Hematopoietic multipotent progenitor cell treated with erythropoietin and hydrocortisone succinate and interleukin-3 and kit ligand, for 15 days (in vitro differentiated cells): ENCODE measurements at regions not wholly inside any gene's neighbourhood (a gene's known extent, or its start where the extent isn't known, plus 50 kb on each side); places are given as distances from the start of the nearest gene placed in this dataset.
"Not testable (repeated sequence)": the region's sequence is repeated elsewhere in the genome, so short reads cannot be mapped to it uniquely, and the experiment has no call there.

Experiments used
- DNase-seq: peaks from one replicate; pipeline ENCODE4 v3.0.0-alpha.2; 2015; ENCODE audit warnings: low spot score

GRCh38 chr5:6273749-6274148 lies 104.6 kb downstream of the MED10 start:
- DNase-seq, result no peak

- DNase-seq, result no peak
These were observed 105.1 kb downstream of the MED10 start for GRCh38 chr5:6273090-6273735.

GRCh38 chr5:6269925-6270324 lies 108.4 kb downstream of the MED10 start:
- no peak for DNase-seq

DNA sequence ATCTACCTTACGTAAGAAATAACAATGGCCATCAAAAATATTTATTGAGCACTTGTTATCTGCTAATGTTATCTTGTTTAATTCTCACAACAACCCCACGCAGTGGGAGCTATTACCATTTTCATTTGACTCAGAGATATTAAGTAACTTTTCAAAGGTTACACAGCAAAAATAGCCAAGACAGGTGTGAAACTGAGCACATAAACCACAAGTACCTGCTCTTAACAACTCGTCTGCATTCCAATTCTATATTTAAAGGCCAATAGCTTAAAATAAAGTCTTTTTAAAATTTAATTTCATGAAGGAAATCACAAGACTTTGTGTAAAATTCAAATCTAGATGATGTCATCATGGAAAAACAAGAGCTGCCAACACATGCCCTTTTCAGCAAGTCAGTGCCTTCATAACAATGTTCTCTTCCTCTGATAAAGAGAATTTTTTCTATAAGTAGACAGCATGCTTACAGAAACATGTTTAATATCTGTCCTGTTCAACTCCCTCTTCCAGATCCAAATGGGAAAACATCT lies 111.6 kb downstream of the MED10 start:
- no peak for DNase-seq

DNA sequence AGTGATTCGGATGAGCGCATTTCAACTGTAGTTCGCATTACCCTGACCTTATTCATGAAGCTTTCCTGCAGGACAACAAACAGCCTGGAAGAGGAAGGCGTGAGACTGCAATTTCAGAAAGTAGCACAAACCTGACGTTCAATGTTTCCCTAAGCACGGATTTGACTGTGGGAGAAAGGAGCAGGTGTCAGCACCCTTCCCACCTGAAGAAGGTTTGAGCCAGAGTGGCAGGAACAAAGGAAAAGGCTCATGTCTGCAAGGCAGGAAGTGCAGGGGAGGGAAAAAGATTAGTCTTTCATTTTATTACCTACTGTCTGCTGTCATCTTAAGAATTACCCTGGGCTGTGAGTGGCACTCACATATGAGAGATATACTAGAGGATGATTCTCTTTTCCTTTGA lies 114.0 kb downstream of the MED10 start:
- DNase-seq, result no peak

- no peak for DNase-seq
These were observed 115.5 kb downstream of the MED10 start for GRCh38 chr5:6262651-6263363.

- DNase-seq, result no peak
These were observed 116.7 kb downstream of the MED10 start for GRCh38 chr5:6261668-6262067.

DNA sequence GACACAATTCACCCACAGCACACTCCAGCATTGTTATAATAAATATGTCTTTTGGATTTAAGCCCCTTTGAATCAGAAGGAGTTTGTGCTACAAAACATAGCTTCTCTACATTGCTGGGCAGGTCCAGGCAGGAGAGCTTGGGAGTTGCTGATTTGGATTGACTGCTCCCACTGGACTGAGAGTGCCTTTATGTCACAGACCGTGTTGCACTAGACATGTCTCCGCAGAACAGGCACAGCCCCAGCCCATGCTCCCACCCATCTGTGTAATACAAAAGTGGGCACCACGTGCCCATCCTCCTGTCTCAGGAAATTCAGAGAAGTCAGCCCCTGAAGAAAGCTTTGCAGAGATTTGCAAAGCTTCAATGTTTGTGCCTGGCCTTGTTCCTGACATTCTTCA lies 117.1 kb downstream of the MED10 start:
- no peak for DNase-seq

- no peak for DNase-seq
These were observed 117.5 kb downstream of the MED10 start for GRCh38 chr5:6260846-6261245.

DNA sequence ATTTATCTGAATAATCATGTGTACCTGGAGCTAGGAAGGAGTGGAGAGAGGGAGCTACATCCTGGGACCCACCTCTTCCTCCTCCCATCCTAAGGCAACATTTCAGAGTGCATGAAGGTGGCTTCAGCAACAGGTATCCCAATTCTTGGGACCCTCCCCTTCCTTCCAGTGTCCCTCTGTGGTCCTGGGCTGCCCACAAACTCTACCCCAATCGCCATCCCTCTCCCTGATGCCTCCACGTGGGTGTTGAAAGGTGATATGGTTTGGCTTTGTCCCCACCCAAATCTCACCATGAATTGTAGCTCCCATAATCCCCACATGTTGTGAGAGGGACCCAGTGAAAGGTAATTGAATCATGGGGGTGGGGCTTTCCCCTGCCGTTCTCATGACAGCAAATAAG lies 121.4 kb downstream of the MED10 start:
- DNase-seq, result no peak

GRCh38 chr5:6255956-6256355 lies 122.4 kb downstream of the MED10 start:
- no peak for DNase-seq

DNA sequence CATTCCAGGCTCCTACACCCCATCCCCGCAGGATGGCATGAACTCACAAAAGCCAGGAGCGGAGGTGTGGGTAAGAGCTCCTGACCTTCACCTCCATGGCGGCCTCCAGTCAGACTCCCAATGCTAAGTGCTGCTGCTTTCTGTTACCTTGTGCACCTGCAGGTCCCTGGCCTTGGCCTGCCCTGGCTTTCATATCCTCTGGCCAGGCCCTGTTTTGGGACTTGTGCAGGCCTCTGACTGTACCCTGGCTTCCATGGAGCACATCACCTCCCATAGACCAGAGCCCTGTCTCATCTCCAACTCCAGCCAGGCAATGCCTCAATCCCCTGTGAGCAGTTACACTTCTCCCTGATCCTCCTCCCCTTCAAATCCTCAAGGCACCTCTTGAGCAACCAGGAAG lies 124.5 kb downstream of the MED10 start:
- no peak for DNase-seq

DNA sequence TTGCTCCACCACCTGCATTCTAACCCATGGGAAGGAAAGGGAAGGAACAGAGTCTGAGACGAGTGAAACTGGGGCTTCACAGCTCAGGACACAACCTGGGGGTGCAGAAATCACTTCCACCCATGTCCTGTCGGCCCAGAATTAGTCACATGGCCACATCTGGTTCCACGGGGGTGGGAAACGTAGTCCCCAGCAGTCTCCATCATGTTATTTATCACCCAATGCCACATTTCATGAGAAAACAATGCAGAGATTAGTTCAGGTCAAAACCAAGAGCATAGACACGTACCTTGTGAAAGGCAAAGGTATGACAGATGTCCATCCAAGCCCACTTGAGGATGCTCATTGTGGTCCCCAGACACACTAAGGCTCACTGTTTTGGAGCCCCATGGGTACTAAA lies 125.1 kb downstream of the MED10 start:
- DNase-seq, result no peak

GRCh38 chr5:6252581-6252980 lies 125.8 kb downstream of the MED10 start:
- DNase-seq, result no peak

DNA sequence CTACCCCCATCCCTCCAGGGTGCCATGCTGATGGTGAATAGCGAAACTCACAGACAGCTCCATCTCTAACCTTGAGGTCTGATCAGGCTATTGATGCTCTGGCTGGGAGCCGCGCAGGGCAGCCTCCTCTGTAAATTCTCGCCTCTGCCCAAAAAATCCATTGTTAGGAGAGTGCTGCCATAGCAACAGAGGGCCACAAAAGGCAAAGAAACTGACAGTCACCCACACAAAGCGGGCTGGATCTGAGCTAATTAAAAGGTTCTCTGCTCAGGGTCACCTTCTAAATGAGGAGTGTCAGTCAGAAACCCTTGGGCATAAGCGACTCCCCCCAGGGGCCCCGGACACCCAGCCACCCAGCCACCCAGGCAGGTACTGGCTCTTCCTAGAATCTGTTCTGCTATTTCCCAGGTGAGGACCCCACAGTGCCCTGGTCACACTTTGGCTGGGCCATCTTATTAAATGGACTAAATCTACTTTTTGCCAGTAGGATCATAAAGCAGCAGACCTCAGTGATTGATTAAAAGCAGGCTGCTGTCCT lies 126.7 kb downstream of the MED10 start:
- no peak for DNase-seq

- no peak for DNase-seq
These were observed 128.2 kb downstream of the MED10 start for GRCh38 chr5:6250121-6250520.

GRCh38 chr5:6248132-6248531 lies 130.2 kb downstream of the MED10 start:
- no peak for DNase-seq

DNA sequence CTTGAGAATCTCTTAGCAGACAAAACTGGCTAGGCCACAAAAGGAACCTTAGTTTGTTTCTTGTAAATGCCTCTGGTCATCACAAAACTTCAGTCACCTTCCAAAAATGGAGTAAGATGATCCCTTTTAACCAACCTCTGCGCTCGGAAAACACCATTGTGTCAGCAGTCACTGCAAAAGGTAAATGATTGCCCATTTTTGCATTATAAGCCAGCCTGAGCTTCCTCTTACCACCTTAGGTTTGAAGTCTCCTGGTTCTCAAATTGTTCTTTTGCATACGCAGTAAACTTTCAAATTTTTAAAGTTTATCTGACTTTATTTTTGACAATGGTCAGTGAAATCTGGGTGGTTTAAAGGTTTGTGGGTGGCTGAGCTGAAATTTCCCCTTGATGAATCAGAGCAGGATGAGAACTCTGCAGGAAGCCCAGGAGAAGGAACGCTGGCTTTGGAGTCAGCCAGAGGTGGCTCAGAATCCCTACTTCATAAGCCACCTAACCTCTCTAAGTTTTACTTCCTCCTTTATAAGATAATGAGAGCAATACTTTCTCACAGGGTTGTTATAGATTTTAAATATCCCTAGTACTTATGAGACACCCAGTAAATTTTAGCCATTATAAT lies 131.4 kb downstream of the MED10 start:
- no peak for DNase-seq

DNA sequence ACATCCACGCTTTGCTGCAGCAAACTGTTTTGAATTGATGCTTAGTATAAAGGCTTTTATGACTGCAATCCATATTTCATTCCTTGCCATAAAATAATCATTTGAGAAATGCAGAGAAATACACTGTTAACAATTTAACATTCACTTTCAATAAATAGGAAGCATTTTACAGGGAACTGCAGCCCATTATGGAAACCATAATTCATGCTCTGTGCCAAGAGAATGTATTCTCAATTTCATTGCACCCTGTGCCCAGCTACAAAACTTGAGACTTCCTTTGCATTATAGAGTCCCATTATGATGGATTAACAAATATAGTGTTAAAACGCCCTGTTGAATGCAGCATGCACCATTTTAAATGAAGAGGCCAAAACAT lies 134.0 kb downstream of the MED10 start:
- no peak for DNase-seq

DNA sequence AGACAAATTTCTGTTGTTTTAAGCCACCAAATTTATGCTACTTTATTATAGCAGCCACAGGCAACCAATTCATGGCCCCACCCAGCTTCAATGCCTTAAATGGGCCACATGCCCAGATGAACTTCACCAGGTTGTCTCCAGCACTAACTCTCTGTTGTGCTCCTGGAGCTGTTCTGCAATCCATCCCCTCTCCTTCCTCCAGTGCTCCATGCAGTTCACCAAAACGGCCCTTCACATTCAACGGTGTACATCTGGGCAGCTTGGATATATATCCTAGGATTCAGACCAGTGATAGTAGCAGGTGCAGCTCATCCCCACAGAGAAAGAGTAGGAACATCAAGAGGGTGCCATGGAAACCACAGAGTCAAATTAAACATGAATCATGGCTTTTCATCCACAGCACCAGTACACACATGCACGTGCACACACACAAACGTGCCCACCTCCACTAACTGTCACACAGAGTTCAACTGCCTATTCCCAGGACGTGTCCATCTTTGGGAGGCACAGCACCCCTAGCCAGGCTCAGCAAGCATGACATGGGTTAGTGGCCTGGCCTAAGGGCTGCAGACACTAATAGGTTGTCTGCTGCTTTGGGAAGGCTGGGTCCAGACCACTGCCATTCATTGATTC lies 134.5 kb downstream of the MED10 start:
- no peak for DNase-seq

GRCh38 chr5:6241056-6241455 lies 137.3 kb downstream of the MED10 start:
- DNase-seq, result not testable (repeated sequence)

GRCh38 chr5:6236858-6237481 lies 141.4 kb downstream of the MED10 start:
- no peak for DNase-seq
